Endothelial cell of umbilical vein (primary cell): ENCODE measurements at regions not wholly inside any gene's neighbourhood (a gene's known extent, or its start where the extent isn't known, plus 50 kb on each side); places are given as distances from the start of the nearest gene placed in this dataset.

Experiments
- BruUV-seq: library from RNA; stranded (reverse); fragments of 400-500 nt; replicated peaks from 2 replicates; lab custom pipeline; 2021; lab: Mats Ljungman, UMichigan
- CTCF ChIA-PET: fragments of 300-600, 350-600 bp; sonication (Branson Sonifier 250); formaldehyde crosslinking; loops from one replicate; lab custom pipeline; 2021; ENCODE audit warnings: antibody characterized with exemption, inconsistent platforms; lab: Charles Lee
- POLR2A ChIA-PET: fragments of 300-600, 350-600 bp; sonication (Branson Sonifier 250); formaldehyde crosslinking; loops from one replicate; lab custom pipeline; 2021; ENCODE audit warnings: antibody characterized with exemption, inconsistent platforms; lab: Charles Lee
- DNase-seq: peaks from one replicate; pipeline ENCODE4 v3.0.0-alpha.2; 2011; ENCODE audit warnings: low read depth, low spot score
- FAIRE-seq: peaks from 2 replicates; lab custom pipeline; 2011; peaks lifted over from hg19 to GRCh38; lab: Jason Lieb, UNC
- H2AFZ ChIP-seq: 2 replicates; pipeline ENCODE4 v1.6.0; 2012; ENCODE audit warnings: low read depth, low read length, control low read depth, inconsistent platforms
- H3K27ac ChIP-seq: 2 replicates; pipeline ENCODE4 v1.5.1; 2011; ENCODE audit warnings: low read depth, mild to moderate bottlenecking, control low read depth, low read length, moderate library complexity; ENCODE audit not compliant: insufficient read depth
- H3K27me3 ChIP-seq, 2 experiments: 2 replicates each; pipeline versions ENCODE4 v1.6.0 to v1.6.1; 2011; ENCODE audit warnings: low read length in 2 of 2, mixed read lengths in 1 of 2; ENCODE audit not compliant: control insufficient read depth in 2 of 2, insufficient read depth in 2 of 2
- H3K36me3 ChIP-seq, 2 experiments: 2 replicates in 1 of 2; 3 replicates in 1 of 2; pipeline ENCODE4 v1.5.1; 2011; ENCODE audit warnings: low read length in 2 of 2, mild to moderate bottlenecking in 1 of 2, moderate library complexity in 1 of 2; ENCODE audit not compliant: control insufficient read depth in 2 of 2, insufficient read depth in 2 of 2; ENCODE audit errors: extremely low read depth in 1 of 2
- H3K4me1 ChIP-seq: 3 replicates; pipeline ENCODE4 v1.5.1; 2011; ENCODE audit warnings: mild to moderate bottlenecking, low read length; ENCODE audit not compliant: control insufficient read depth, insufficient read depth; ENCODE audit errors: extremely low read depth
- H3K4me2 ChIP-seq: 2 replicates; pipeline ENCODE4 v1.6.1; 2011; ENCODE audit warnings: low read length, control low read depth, mixed read lengths; ENCODE audit not compliant: insufficient read depth
- H3K4me3 ChIP-seq, 3 experiments: fragments of 200-600 bp in 1 of 3; sonication (generic), shearing (Covaris generic) in 1 of 3; replicated peaks in 1 of 3; 2 replicates each; pipeline ENCODE4 v1.5.1; 2011 to 2016; ENCODE audit warnings: control low read depth in 3 of 3, low read length in 3 of 3, mild to moderate bottlenecking in 2 of 3, inconsistent platforms in 1 of 3, low read depth in 1 of 3, moderate library complexity in 1 of 3; ENCODE audit not compliant: insufficient read depth in 1 of 3
- H3K79me2 ChIP-seq: 2 replicates; pipeline ENCODE4 v1.6.0; 2012; ENCODE audit warnings: low read length, inconsistent platforms; ENCODE audit not compliant: control insufficient read depth, insufficient read depth
- H3K9ac ChIP-seq: replicated peaks from 2 replicates; pipeline ENCODE3; 2011; ENCODE audit warnings: low read length, control low read depth; ENCODE audit not compliant: insufficient read depth; ENCODE audit errors: extremely low read depth
- H3K9me1 ChIP-seq: replicated peaks from 3 replicates; pipeline ENCODE4 v1.6.0; 2011; ENCODE audit warnings: mild to moderate bottlenecking, low read length; ENCODE audit not compliant: control insufficient read depth, insufficient read depth; ENCODE audit errors: extremely low read depth
- H3K9me3 ChIP-seq: replicated peaks from 2 replicates; pipeline ENCODE4 v1.5.1; 2012; ENCODE audit warnings: low read length, inconsistent platforms; ENCODE audit not compliant: control insufficient read depth, insufficient read depth
- H4K20me1 ChIP-seq: replicated peaks from 2 replicates; pipeline ENCODE3; 2011; ENCODE audit warnings: mild to moderate bottlenecking, low read length; ENCODE audit not compliant: control insufficient read depth, insufficient read depth; ENCODE audit errors: extremely low read depth
- EZH2 ChIP-seq: IDR thresholded peaks from 2 replicates; pipeline ENCODE4 v1.6.1; 2012; ENCODE audit warnings: borderline replicate concordance, low read depth, mild to moderate bottlenecking, moderate library complexity, low read length, inconsistent platforms; ENCODE audit not compliant: severe bottlenecking
- FOS ChIP-seq: IDR thresholded peaks from 2 replicates; pipeline ENCODE4 v1.6.1; 2011; ENCODE audit warnings: mild to moderate bottlenecking, low read length, moderate library complexity, borderline replicate concordance; ENCODE audit not compliant: insufficient read depth
- GATA2 ChIP-seq: IDR thresholded peaks from 2 replicates; pipeline ENCODE4 v1.7.0; 2011; ENCODE audit warnings: low read depth, mild to moderate bottlenecking, moderate library complexity, mixed read lengths, low read length; ENCODE audit not compliant: insufficient read length, insufficient read depth
- JUN ChIP-seq: IDR thresholded peaks from 2 replicates; pipeline ENCODE4 v1.6.1; 2011; ENCODE audit warnings: borderline replicate concordance, low read depth; ENCODE audit not compliant: insufficient read length, insufficient read depth
- MYC ChIP-seq: IDR thresholded peaks from one replicate; pipeline ENCODE4 v1.6.1; 2011; ENCODE audit warnings: mild to moderate bottlenecking, low read depth, low read length
- POLR2A ChIP-seq: IDR thresholded peaks from 2 replicates; pipeline ENCODE4 v1.6.1; 2012; ENCODE audit warnings: low read depth, mild to moderate bottlenecking, control low read depth, low read length
- POLR2AphosphoS5 ChIP-seq: IDR thresholded peaks from 2 replicates; pipeline ENCODE4 v1.6.1; 2012; ENCODE audit warnings: low read depth, mild to moderate bottlenecking, control low read depth, low read length, moderate library complexity; ENCODE audit not compliant: insufficient read depth
- dilution Hi-C: fragments of 300-500 bp; cut with MboI; formaldehyde crosslinking; loops from one replicate; pipeline ENCODE4 v1.15.0; 2019; ENCODE audit warnings: low sequenced_read_pairs; ENCODE audit not compliant: extremely low pct_ligation_motif_present
- intact Hi-C: fragments of 100-400 bp; cut with micrococcal nuclease; formaldehyde crosslinking; loops from one replicate; pipeline ENCODE4 v1.10.0; 2022
- TF ChIP-seq, protein P1 (sequence below): IDR thresholded peaks from 2 replicates; pipeline ENCODE4 v1.6.1; 2011; ENCODE audit not compliant: insufficient read depth, insufficient read length
- TF ChIP-seq, protein P2 (sequence below), 2 donors: IDR thresholded peaks; 1 replicate in 1 of 2; 2 replicates in 1 of 2; pipeline ENCODE4 v1.5.1; 2011; ENCODE audit warnings: low read length in 2 of 2, mild to moderate bottlenecking in 2 of 2, moderate library complexity in 2 of 2, control low read depth in 1 of 2, inconsistent platforms in 1 of 2, low read depth in 1 of 2; ENCODE audit not compliant: insufficient read depth in 1 of 2; ENCODE audit errors: extremely low read depth in 1 of 2

DNA sequence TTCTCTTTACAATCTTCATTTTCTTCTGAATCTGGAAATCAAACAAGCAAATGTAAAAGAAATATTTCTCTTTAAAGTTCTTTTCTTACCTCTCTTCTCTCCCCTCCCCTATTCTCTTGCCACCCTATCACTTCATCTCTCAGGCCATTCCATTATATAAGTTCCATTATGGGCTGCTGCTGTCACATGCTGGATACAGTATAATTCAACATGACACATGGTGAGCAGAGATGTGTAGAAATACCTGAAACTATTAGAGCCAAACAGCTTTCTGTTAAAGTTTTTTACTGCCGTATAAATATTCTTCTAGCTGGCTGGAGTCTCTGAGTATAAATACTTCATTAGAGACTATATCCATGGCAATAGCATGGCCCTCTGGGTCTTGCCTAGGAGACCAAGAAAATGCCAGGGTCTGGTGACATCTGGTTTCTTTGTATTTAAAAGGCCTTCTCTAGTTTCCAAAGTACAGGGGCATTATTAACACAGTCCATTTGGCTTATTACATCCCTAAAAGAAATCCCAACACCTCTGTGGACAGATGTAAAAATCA, 139.6 kb downstream of the TFAP2B start:
- no peaks in the 10 kb centered on the region for H3K9me1 ChIP-seq
- BruUV-seq = no TSS peak
- FAIRE-seq = no peak
- H3K4me2 ChIP-seq = no peak overlapping the region
- TF ChIP-seq MYC (no peak), EZH2 (no peak), JUN (no peak), POLR2AphosphoS5 (no peak), POLR2A (no peak), GATA2 (no peak), FOS (no peak)
- TF ChIP-seq, protein P1, sequence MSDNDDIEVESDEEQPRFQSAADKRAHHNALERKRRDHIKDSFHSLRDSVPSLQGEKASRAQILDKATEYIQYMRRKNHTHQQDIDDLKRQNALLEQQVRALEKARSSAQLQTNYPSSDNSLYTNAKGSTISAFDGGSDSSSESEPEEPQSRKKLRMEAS = no peak
- TF ChIP-seq, protein P2, sequence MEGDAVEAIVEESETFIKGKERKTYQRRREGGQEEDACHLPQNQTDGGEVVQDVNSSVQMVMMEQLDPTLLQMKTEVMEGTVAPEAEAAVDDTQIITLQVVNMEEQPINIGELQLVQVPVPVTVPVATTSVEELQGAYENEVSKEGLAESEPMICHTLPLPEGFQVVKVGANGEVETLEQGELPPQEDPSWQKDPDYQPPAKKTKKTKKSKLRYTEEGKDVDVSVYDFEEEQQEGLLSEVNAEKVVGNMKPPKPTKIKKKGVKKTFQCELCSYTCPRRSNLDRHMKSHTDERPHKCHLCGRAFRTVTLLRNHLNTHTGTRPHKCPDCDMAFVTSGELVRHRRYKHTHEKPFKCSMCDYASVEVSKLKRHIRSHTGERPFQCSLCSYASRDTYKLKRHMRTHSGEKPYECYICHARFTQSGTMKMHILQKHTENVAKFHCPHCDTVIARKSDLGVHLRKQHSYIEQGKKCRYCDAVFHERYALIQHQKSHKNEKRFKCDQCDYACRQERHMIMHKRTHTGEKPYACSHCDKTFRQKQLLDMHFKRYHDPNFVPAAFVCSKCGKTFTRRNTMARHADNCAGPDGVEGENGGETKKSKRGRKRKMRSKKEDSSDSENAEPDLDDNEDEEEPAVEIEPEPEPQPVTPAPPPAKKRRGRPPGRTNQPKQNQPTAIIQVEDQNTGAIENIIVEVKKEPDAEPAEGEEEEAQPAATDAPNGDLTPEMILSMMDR (IDR thresholded peaks at IDR 0.05; ENCODE audit: extremely low read depth in 1 of 2, insufficient read depth in 1 of 2, low read depth in 1 of 2, low read length in 2 of 2) = no peak
- H3K27ac ChIP-seq = no peak overlapping the region
- no peak overlapping the region for H3K4me3 ChIP-seq
- H3K9me3 ChIP-seq = no peaks in the 10 kb centered on the region
- H3K4me1 ChIP-seq = no peaks in the 10 kb centered on the region
- intact Hi-C loops (no loop called here), dilution Hi-C loops (no loop called here)
- H3K36me3 ChIP-seq = no peaks in the 10 kb centered on the region
- DNase-seq = no peak
- H3K9ac ChIP-seq = no peak overlapping the region
- ChIA-PET CTCF (no interaction called here), POLR2A (no interaction called here)
- no peaks in the 10 kb centered on the region for H4K20me1 ChIP-seq
- no peaks in the 10 kb centered on the region for H3K27me3 ChIP-seq
- no peak overlapping the region for H2AFZ ChIP-seq
- H3K79me2 ChIP-seq = no peaks in the 10 kb centered on the region
